ENCODE measurements at regions not wholly inside any gene's neighbourhood (a gene's known extent, or its start where the extent isn't known, plus 50 kb on each side); places are given as distances from the start of the nearest gene placed in this dataset.
A peak's percentile ranks its signal among the peaks of the same experiment; 100 is the strongest.

- H3K4me1 ChIP-seq (ENCODE audit: insufficient read depth, poor library complexity, severe bottlenecking), result peaks cover 20% of the 10 kb centered on the region
- no peaks in the 10 kb centered on the region for H3K36me3 ChIP-seq (ENCODE audit: low read depth)
- H3K27ac ChIP-seq (ENCODE audit: poor library complexity, severe bottlenecking), result no peak overlapping the region
- no peak for TF ChIP-seq CTCF (IDR thresholded peaks at IDR 0.05; ENCODE audit: poor library complexity, severe bottlenecking)
- H3K4me3 ChIP-seq (ENCODE audit: severe bottlenecking), result no peak overlapping the region
- no peak for DNase-seq (ENCODE audit: low spot score)
- no peaks in the 10 kb centered on the region for H3K9me3 ChIP-seq (ENCODE audit: severe bottlenecking)
- no peak for ATAC-seq (ENCODE audit: low read depth)
- H3K27me3 ChIP-seq (ENCODE audit: insufficient read depth, poor library complexity, severe bottlenecking), result no peaks in the 10 kb centered on the region
Measured at GRCh38 chr3:59250600-59250999, 200.8 kb upstream of the CFAP20DC start.

GRCh38 chr3:59249698-59250361, 200.0 kb upstream of the CFAP20DC start:
- Histone ChIP-seq H3K4me3 (ENCODE audit: severe bottlenecking) (no peak overlapping the region), H3K27me3 (ENCODE audit: insufficient read depth, poor library complexity, severe bottlenecking) (no peaks in the 10 kb centered on the region), H3K27ac (ENCODE audit: poor library complexity, severe bottlenecking) (no peak overlapping the region), H3K9me3 (ENCODE audit: severe bottlenecking) (no peaks in the 10 kb centered on the region), H3K36me3 (ENCODE audit: low read depth) (no peaks in the 10 kb centered on the region), H3K4me1 (ENCODE audit: insufficient read depth, poor library complexity, severe bottlenecking) (peaks cover 20% of the 10 kb centered on the region)
- DNase-seq (ENCODE audit: low spot score), result no peak
- TF ChIP-seq CTCF (IDR thresholded peaks at IDR 0.05; ENCODE audit: poor library complexity, severe bottlenecking), result no peak
- ATAC-seq (ENCODE audit: low read depth), result no peak

GRCh38 chr3:59249004-59249403, 199.2 kb upstream of the CFAP20DC start:
- Histone ChIP-seq H3K4me1 (ENCODE audit: insufficient read depth, poor library complexity, severe bottlenecking) (peaks cover 20% of the 10 kb centered on the region), H3K4me3 (ENCODE audit: severe bottlenecking) (no peak overlapping the region), H3K36me3 (ENCODE audit: low read depth) (no peaks in the 10 kb centered on the region), H3K9me3 (ENCODE audit: severe bottlenecking) (no peaks in the 10 kb centered on the region), H3K27ac (ENCODE audit: poor library complexity, severe bottlenecking) (no peak overlapping the region), H3K27me3 (ENCODE audit: insufficient read depth, poor library complexity, severe bottlenecking) (no peaks in the 10 kb centered on the region)
- DNase-seq (ENCODE audit: low spot score), result no peak
- no peak for TF ChIP-seq CTCF (IDR thresholded peaks at IDR 0.05; ENCODE audit: poor library complexity, severe bottlenecking)
- ATAC-seq (ENCODE audit: low read depth), result no peak

- no peaks in the 10 kb centered on the region for H3K27me3 ChIP-seq (ENCODE audit: insufficient read depth, poor library complexity, severe bottlenecking)
- H3K36me3 ChIP-seq (ENCODE audit: low read depth), result no peaks in the 10 kb centered on the region
- H3K4me1 ChIP-seq (ENCODE audit: insufficient read depth, poor library complexity, severe bottlenecking), result peaks cover 20% of the 10 kb centered on the region
- peak overlapping the region; percentile 49 for H3K27ac ChIP-seq (ENCODE audit: poor library complexity, severe bottlenecking)
- H3K9me3 ChIP-seq (ENCODE audit: severe bottlenecking), result no peaks in the 10 kb centered on the region
- H3K4me3 ChIP-seq (ENCODE audit: severe bottlenecking), result no peak overlapping the region
- no peak for TF ChIP-seq CTCF (IDR thresholded peaks at IDR 0.05; ENCODE audit: poor library complexity, severe bottlenecking)
- ATAC-seq (ENCODE audit: low read depth) (peak; percentile 83), DNase-seq (ENCODE audit: low spot score) (no peak)
Measured at GRCh38 chr3:59247402-59247841, 197.6 kb upstream of the CFAP20DC start.

- DNase-seq (ENCODE audit: low spot score), result no peak
- no peak for TF ChIP-seq CTCF (IDR thresholded peaks at IDR 0.05; ENCODE audit: poor library complexity, severe bottlenecking)
- no peaks in the 10 kb centered on the region for H3K27me3 ChIP-seq (ENCODE audit: insufficient read depth, poor library complexity, severe bottlenecking)
- H3K4me3 ChIP-seq (ENCODE audit: severe bottlenecking), result no peak overlapping the region
- peak overlapping the region; percentile 49 for H3K27ac ChIP-seq (ENCODE audit: poor library complexity, severe bottlenecking)
- no peaks in the 10 kb centered on the region for H3K9me3 ChIP-seq (ENCODE audit: severe bottlenecking)
- peaks cover 20% of the 10 kb centered on the region for H3K4me1 ChIP-seq (ENCODE audit: insufficient read depth, poor library complexity, severe bottlenecking)
- no peak for ATAC-seq (ENCODE audit: low read depth)
- no peaks in the 10 kb centered on the region for H3K36me3 ChIP-seq (ENCODE audit: low read depth)
Measured at GRCh38 chr3:59246719-59247401, 197.0 kb upstream of the CFAP20DC start.

All from RWPE2 (cell line).